ENCODE measurements at regions not wholly inside any gene's neighbourhood (a gene's known extent, or its start where the extent isn't known, plus 50 kb on each side); places are given as distances from the start of the nearest gene placed in this dataset.

DNA sequence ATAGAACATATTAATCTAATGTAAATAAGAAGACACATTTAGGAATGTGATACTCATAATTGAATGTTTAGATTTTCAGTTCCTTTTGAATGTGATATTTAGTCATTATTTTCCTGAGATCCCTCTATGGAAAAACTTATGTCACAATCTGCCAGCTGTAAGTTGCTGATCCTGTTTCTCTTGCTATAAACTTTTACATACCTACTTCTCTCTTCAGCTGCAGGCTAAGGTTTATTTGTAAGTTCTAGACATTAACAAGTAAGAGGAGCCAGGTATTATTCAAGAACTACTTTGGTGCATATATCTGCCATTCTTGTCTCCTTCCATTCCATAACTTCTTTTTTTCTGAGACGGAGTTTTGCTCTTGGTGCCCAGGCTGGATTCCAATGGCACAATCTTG lies 462.4 kb downstream of the PRR16 start:
- TF ChIP-seq POLR2A (IDR thresholded peaks at IDR 0.05): no peak
- TF ChIP-seq EP300 (IDR thresholded peaks at IDR 0.05): no peak
- TF ChIP-seq, protein P1, sequence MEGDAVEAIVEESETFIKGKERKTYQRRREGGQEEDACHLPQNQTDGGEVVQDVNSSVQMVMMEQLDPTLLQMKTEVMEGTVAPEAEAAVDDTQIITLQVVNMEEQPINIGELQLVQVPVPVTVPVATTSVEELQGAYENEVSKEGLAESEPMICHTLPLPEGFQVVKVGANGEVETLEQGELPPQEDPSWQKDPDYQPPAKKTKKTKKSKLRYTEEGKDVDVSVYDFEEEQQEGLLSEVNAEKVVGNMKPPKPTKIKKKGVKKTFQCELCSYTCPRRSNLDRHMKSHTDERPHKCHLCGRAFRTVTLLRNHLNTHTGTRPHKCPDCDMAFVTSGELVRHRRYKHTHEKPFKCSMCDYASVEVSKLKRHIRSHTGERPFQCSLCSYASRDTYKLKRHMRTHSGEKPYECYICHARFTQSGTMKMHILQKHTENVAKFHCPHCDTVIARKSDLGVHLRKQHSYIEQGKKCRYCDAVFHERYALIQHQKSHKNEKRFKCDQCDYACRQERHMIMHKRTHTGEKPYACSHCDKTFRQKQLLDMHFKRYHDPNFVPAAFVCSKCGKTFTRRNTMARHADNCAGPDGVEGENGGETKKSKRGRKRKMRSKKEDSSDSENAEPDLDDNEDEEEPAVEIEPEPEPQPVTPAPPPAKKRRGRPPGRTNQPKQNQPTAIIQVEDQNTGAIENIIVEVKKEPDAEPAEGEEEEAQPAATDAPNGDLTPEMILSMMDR (IDR thresholded peaks at IDR 0.05): no peak
- no peak for TF ChIP-seq POLR2AphosphoS5 (IDR thresholded peaks at IDR 0.05)

Measured in sigmoid colon (tissue), 4 donors.